ENCODE measurements at regions not wholly inside any gene's neighbourhood (a gene's known extent, or its start where the extent isn't known, plus 50 kb on each side); places are given as distances from the start of the nearest gene placed in this dataset.

DNA sequence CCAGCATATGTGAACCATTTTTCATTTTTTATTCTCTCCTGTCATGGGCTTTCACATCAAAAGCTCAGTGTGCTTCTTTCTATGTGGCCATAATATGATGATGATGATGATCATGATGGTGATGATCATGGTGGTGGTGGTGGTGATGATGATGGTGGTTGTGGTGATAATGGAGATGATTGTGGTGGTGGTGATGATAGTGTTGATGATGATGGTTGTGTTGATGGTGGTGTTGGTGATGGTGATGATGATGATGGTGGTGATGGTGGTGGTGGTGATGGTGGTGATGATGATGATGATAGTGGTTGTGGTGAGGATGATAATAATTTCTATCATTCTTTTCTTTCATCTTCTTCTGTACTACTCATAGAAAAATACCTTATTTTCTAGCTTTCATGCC is 413.1 kb upstream of the VSTM2A start:
- Histone ChIP-seq H3K9me3 (ENCODE audit: low read depth, low read length) (no peaks in the 10 kb centered on the region), H3K4me3 (ENCODE audit: insufficient read depth, low read length) (no peak overlapping the region), H4K20me1 (ENCODE audit: insufficient read depth, low read length) (no peaks in the 10 kb centered on the region), H3K4me1 (ENCODE audit: insufficient read depth, low read length) (no peaks in the 10 kb centered on the region), H3K4me2 (ENCODE audit: insufficient read depth, low read length) (no peak overlapping the region), H3K36me3 (ENCODE audit: insufficient read depth, low read length) (no peaks in the 10 kb centered on the region), H3K79me2 (ENCODE audit: insufficient read depth, low read length) (no peaks in the 10 kb centered on the region), H3K27me3 (ENCODE audit: insufficient read depth, low read length) (no peaks in the 10 kb centered on the region), H2AFZ (ENCODE audit: low read length) (no peak overlapping the region), H3K27ac (ENCODE audit: low read depth, low read length) (no peak overlapping the region)
- no peak for DNase-seq (ENCODE audit: insufficient read length, low spot score, missing footprints)
- no peak for TF ChIP-seq CTCF (IDR thresholded peaks at IDR 0.05; ENCODE audit: extremely low read depth, low read depth, low read length)

DNA sequence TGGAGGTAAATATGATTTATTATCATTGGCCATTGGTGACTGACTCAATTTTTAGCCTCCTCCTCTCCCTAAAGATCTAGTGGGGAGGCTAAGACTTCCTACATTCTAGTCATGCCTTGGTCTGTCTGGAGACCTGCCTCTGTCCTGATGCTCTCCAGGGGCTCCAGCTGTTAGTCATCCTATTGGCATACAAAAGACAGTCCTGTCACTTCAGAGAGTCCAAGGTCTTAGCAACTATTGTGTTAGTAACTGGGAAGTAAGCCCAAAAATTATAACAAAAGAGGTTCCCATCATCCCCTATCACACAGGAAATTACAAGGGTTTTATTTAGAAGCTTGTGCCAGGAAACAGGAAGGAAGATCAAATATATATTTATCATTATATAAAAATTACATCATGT is 400.6 kb upstream of the VSTM2A start:
- Histone ChIP-seq H3K36me3 (ENCODE audit: insufficient read depth, low read length) (no peaks in the 10 kb centered on the region), H3K4me3 (ENCODE audit: insufficient read depth, low read length) (no peak overlapping the region), H3K9me3 (ENCODE audit: low read depth, low read length) (peaks cover 2% of the 10 kb centered on the region), H3K27me3 (ENCODE audit: insufficient read depth, low read length) (no peaks in the 10 kb centered on the region), H3K79me2 (ENCODE audit: insufficient read depth, low read length) (no peaks in the 10 kb centered on the region), H3K4me2 (ENCODE audit: insufficient read depth, low read length) (no peak overlapping the region), H3K4me1 (ENCODE audit: insufficient read depth, low read length) (no peaks in the 10 kb centered on the region), H2AFZ (ENCODE audit: low read length) (no peak overlapping the region), H3K27ac (ENCODE audit: low read depth, low read length) (no peak overlapping the region), H4K20me1 (ENCODE audit: insufficient read depth, low read length) (no peaks in the 10 kb centered on the region)
- no peak for DNase-seq (ENCODE audit: insufficient read length, low spot score, missing footprints)
- no peak for TF ChIP-seq CTCF (IDR thresholded peaks at IDR 0.05; ENCODE audit: extremely low read depth, low read depth, low read length)

GRCh38 chr7:54145716-54146115 is 396.5 kb upstream of the VSTM2A start:
- no peak for TF ChIP-seq CTCF (IDR thresholded peaks at IDR 0.05; ENCODE audit: extremely low read depth, low read depth, low read length)
- no peak overlapping the region for H3K27ac ChIP-seq (ENCODE audit: low read depth, low read length)
- H3K9me3 ChIP-seq (ENCODE audit: low read depth, low read length) = peaks cover 3% of the 10 kb centered on the region
- peak; percentile 3 for DNase-seq (ENCODE audit: insufficient read length, low spot score, missing footprints)
- no peak overlapping the region for H3K4me2 ChIP-seq (ENCODE audit: insufficient read depth, low read length)
- no peaks in the 10 kb centered on the region for H4K20me1 ChIP-seq (ENCODE audit: insufficient read depth, low read length)
- H3K4me1 ChIP-seq (ENCODE audit: insufficient read depth, low read length) = no peaks in the 10 kb centered on the region
- H2AFZ ChIP-seq (ENCODE audit: low read length) = no peak overlapping the region
- no peak overlapping the region for H3K4me3 ChIP-seq (ENCODE audit: insufficient read depth, low read length)
- no peaks in the 10 kb centered on the region for H3K27me3 ChIP-seq (ENCODE audit: insufficient read depth, low read length)
- no peaks in the 10 kb centered on the region for H3K36me3 ChIP-seq (ENCODE audit: insufficient read depth, low read length)
- H3K79me2 ChIP-seq (ENCODE audit: insufficient read depth, low read length) = no peaks in the 10 kb centered on the region

DNA sequence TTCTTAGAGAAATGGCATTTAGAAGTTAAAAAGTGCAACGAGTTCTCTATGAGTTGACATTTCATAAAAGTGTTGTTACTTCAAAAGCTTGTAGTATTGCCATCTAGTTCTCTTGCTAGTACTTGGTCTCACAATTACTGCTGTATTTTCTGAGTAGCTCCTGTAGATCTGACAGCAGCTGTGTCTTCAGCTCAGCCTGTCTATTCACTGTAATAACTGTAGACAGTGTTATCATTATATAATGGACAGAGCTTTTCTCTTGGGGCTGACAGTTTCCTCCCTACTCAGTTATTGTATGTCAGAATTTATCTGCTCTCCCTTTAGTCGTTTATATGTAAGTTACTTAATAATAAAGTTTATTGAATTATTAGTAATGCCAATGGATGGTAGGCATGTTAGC is 388.7 kb upstream of the VSTM2A start:
- Histone ChIP-seq H3K27ac (ENCODE audit: low read depth, low read length) (no peak overlapping the region), H3K4me2 (ENCODE audit: insufficient read depth, low read length) (no peak overlapping the region)
- no peak for TF ChIP-seq CTCF (IDR thresholded peaks at IDR 0.05; ENCODE audit: extremely low read depth, low read depth, low read length)

More for the DNA sequence above, 388.7 kb upstream of the VSTM2A start:
- H3K36me3 ChIP-seq (ENCODE audit: insufficient read depth, low read length) = no peaks in the 10 kb centered on the region
- peaks cover 3% of the 10 kb centered on the region for H3K9me3 ChIP-seq (ENCODE audit: low read depth, low read length)
- no peak for DNase-seq (ENCODE audit: insufficient read length, low spot score, missing footprints)
- H4K20me1 ChIP-seq (ENCODE audit: insufficient read depth, low read length) = no peaks in the 10 kb centered on the region
- H3K27me3 ChIP-seq (ENCODE audit: insufficient read depth, low read length) = no peaks in the 10 kb centered on the region
- no peaks in the 10 kb centered on the region for H3K79me2 ChIP-seq (ENCODE audit: insufficient read depth, low read length)
- H3K4me3 ChIP-seq (ENCODE audit: insufficient read depth, low read length) = no peak overlapping the region
- H3K4me1 ChIP-seq (ENCODE audit: insufficient read depth, low read length) = no peaks in the 10 kb centered on the region
- no peak overlapping the region for H2AFZ ChIP-seq (ENCODE audit: low read length)
